Inferior parietal cortex (tissue), 1 donor: ENCODE measurements at regions not wholly inside any gene's neighbourhood (a gene's known extent, or its start where the extent isn't known, plus 50 kb on each side); places are given as distances from the start of the nearest gene placed in this dataset.

ENCODE experiments used
- DNase-seq: peaks from one replicate; pipeline ENCODE4 v3.0.0-alpha.2; 2016; ENCODE audit errors: extremely low spot score

DNA sequence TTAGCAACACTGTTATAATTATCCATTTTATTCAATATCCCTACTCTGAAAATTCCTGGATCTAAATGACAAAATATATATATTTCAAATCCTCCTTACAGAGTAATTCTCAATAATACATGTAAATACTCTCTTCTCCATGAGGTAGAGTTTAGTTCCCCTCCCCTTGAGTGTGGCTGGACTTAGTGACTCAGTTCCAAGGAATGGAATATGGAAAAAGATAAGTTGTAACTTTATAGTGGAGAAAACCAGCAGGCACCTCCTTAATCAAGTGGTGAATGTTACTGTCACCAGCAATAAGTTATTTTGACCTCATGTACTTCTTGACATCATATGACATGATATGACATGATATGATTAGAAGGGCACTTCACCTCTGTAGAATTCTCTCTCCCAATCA lies 302.0 kb downstream of the RAB28 start:
- DNase-seq: no peak

DNA sequence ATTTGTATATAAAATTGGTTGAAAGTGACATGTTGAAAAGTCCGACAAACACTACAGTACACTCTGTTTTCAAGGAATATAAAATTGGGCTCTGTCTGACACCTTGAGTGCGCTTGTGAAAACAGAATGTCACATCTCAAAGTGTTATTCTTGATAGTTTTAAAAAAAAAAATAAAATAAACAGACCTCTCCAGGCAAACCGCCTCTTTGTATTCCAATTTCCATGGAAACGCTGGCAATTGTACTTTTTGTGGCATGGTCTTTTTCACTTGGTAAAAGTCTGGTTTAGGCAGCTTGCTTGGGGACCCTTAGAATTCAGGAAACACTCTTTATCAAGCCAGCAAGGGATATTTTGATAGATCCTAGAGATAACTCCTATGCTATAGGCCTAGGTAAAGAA lies 302.5 kb downstream of the RAB28 start:
- no peak for DNase-seq

DNA sequence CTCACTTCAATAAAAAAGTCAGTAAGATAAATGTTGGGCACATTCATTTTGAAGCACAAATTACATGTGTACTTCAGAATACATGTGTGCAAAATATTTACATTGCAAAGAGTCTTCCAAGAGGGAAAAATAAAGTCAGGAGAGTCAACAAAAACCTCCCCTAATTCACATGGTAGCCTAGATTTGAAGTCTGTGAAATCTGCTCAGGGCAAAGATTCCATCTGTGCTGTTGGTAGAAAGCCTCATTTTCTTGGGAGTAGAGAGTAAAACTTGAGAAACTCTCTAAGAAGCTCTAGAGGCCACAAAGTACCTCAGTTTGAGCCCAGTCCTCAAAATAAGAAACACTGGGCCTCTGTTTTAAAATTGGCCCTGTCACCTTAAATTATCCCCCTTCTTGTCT lies 303.4 kb downstream of the RAB28 start:
- DNase-seq: no peak

DNA sequence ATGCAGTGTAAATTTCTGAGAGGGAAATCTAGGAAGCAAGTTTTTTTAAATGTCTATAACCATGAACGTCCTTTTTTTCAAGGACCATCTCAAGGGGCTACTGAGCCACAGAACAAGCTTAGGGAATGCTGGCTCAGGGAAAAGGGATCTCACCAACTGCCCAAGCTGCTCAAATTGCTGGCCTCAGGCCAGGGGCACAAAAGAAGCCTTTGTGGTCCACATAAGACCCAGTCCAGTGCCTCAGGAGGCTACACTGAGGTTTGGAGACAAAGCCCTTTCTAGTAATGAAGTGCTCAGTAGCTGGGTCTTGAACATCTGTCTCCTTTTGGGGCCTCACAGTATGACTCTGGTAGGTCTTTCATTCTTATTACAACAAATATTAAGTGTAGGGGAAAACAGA lies 305.5 kb downstream of the RAB28 start:
- no peak for DNase-seq

DNA sequence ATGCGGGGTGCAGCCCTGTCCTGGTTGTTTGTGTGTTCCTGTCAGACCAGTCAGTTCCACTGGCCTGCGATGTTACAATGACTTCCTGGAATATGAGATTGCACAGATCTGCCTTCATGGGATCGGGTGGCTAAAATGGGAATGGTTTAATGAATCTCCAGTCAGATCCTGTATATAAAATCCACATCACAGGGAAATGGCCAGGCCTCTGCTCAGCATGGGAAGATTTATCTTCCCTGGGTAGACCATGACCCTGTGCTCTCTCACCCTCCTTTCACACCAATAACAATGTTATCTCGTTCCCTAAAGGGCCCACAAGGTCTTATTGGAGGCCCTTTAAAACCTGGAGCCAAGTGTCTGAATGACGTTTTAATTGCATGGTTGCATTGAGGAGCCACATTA lies 307.4 kb downstream of the RAB28 start:
- DNase-seq: no peak

DNA sequence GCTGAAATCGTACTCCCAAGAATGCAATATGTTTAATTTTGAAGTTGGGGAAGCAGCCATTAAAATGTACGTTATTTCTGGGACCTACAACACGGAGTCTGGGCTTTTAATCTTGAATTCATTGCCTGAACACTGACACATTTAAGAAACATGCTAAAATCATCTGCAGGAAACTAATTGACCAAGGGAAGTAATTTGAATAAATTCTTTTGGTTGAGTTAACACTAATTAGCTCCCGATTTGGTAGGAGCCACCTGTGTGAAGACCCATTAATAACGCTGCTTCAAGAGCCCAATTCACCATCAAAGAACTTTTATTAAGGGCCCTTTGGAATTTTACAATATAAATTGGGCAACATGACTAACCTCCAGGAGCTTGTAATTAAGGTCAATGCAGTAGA lies 309.2 kb downstream of the RAB28 start:
- DNase-seq: no peak

DNA sequence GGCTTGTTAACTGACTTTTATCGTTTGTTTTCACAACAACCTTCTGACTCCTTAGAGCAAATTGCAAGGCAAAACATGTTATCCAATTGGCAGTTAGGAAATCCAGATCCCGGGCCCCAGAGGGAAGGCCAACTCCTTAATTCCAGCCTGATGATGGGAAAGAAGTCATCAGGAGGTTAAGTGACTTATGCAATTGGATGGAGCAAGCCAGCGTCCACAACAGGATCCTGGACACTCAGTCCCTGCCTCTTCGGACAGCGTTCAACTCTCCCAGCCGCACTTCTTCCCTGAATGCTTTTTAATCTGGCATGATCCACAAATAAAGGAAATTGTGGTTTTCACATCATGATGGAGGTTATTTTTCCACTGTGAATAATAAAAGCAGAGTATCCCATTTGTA lies 310.1 kb downstream of the RAB28 start:
- no peak for DNase-seq

DNA sequence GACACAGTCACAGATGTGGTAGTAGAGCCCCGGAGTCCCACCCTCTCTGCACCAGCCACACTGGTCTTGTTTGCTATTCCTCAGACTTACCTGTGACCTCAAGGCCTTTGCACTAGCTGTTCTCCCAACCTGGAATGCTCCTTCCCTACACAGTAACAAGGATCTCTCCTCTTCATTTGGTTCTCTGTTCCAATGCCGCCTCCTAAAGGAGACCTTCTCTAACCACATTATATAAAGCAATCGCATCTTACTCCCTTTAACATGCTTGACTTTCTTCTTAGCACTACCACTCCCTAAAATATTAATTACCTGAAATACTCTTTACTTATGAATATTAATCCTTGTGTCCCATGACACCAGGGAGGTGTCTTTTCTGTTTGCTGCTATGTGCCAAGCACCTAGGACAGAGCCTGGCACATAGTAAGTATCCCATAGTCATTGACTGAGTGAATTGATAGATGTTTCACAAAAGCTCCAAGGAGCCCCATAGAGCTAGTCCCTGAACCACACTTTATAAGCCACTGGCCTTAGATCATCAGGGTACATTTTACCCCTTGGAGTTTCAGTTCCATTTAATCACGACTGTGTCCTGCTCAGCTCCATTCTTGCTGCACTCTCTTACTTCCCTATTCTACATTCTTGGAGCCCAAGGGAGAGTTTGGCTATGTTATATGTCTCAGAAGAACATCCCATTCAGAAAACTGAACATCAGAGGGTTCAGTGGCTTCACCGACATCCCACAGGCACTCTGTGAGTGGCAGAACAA lies 312.7 kb downstream of the RAB28 start:
- DNase-seq: no peak

DNA sequence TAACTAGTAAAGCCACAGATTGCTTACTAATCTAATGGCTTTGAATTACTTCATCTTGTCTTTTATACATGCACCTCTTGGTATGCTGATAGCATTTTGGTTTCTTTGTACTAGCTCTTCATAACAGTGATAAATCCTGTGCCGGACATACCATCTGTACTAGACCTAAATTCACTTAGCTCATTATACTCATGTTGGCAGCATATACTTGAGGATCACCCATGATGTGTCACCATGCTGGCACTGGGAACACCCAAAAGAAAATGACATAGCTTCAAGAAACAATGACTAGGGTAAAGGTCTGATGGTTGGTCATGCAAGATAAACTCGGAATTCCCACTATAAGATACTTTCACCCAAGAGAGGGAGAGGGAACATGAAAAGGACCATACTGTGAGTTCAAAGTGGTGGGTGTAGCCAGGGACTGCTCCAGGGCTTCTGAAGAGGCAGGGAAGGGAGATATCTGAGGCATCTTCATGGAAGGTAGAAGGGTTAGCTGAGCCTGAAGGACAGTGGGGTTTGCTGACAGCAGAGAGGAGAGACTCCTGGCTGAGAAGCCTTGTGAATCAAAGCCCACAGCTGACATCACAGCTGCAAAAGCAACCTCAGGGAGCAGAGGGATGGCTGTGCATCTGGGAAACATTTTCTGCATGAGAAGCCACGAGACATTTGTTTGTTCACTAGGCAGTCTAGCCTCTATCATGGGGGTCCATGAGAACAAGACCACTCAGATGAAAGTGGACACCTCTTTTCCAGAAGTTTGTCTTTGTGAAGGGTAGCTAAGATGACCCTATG lies 314.2 kb downstream of the RAB28 start:
- no peak for DNase-seq

DNA sequence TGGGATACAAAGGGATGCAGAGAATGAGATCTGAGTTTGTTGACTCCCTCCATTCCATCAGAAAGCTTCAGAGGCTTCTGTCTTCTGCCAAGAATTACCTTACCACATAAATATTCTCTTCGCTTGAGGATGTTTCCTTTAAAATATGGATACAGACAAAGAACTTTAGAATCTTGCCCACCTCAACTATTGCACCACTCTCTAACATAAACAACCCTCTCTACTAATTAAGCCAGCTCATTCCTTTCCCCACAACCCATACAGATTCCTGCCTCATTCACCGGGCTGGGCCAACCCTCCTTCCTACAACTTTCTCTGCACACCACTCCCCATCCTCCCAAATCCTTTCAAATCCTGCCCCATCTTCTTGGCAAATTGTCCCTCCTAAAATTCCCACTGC lies 315.8 kb downstream of the RAB28 start:
- DNase-seq: no peak

DNA sequence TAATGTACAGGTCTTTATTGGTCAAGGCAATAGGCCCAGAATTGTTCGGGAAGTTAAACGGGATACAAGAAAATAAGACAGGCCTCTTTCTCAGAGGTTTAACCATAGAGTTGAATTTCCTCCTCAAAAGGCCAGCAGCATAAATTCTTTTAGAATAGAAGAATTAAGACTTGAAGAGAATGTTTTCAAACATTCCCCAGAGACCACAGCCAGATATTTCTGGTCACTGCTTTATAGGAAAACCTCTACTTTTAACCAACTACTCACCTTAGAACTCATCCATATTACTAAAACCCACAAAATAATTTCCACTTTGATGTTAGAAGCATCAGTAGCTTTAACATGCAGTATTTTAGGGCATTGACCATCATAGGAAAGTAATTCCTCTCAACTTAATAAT lies 317.9 kb downstream of the RAB28 start:
- DNase-seq: no peak

DNA sequence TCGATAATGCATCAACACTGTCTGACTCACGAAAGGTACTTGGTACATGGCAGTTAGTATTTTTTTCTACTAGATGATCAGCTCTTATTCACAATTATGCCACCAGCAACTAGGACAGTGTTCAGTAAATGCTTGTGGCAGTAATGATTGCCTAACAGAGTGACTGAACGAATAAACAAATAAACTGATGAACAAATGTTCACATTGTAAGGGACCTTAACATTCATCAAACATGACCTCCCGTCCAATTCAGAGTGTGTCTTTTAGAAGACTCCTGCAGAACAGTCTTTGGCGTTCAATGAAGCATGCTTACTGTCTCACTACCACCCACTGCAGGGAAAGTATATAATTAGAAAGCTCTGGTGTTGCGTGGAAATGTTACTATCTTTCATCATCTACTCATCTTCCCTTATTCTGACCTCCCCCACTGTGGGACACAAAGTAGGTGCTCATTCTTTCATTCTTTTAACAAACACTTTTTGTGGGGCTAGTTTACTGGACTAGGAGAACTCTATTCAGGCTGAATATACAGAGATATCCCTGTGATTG lies 319.3 kb downstream of the RAB28 start:
- DNase-seq: no peak

DNA sequence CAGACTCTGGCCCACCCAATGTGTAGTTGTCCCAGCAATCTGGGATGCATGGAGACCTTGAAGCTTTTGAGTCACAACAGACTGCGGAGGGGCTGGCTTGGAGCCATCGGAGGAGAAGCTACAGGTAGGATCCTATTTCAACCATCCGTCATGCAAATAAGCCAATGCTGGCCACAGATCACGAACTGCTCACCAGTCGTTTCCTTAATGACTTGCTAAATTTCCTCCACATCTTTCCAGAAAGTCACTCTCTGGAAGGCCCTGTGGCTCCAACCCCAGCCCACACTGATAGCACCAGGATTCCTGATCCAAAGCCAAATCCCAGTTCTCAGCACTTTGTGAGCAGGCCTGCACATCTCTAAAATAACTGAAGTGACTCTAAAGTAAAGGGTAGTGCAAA lies 321.3 kb downstream of the RAB28 start:
- no peak for DNase-seq

DNA sequence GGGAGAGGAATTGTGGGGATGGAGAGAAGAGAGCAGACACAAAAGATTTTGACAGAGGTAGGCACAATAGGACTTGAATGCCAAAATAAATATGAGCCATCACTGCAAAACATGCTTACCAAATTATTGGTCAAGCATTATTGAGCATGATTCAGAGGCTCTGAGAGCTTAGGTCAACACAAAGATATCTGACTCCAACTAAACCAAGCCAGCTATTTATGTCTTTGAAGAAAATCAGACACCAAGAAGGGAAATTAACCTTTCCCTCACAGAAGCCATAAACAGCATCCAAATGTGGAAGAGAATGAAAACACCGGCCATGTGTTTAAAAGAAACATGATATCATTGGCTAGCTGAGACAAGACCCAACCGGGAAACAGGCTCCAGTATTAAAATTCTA lies 323.2 kb downstream of the RAB28 start:
- DNase-seq: no peak

DNA sequence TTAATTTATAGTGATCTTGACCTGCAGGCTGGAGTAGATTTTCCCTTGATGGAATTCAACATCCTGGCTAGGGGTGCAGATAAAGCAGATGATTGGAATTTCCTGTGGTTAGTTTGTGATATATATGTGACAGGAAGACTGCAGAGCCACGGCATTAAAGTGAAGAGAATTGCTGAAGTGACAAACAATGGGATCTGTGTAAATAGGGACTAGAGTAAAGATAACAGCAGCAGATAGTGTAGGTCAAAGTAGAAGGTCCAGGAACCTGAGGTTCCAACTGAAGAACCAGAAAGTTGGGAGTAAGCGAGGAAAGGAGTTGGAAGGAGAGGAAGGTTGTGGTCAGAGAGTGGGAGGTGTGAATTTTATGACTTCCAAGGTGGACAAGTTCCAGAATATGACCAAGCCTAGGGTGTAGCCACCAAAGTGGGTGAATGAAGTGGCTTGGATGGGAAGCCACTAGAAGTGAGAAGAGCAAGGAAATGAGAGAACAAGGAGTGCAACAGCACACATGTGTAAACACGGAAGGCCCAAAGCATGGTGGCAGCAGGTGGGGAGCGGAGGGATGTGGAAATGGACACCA lies 325.0 kb downstream of the RAB28 start:
- no peak for DNase-seq

DNA sequence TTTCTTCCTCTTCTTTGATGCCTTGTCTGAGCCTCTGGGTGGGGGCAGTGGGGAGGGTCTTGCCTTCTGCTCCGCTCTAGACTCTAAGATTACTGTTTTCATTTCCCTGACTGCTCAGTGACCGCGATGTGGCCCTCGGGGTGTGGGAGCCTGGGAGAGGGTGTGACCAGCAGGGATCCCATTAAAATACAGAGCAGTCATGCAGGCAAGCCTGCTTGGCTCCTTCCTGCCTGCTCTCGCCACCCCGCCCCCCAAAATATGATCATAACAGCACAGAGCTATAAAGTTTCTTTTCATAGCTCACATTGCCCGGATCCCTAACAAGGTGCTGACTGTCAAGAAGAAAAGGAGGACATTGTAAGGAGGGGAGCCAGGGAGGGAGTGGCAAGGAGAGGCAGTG lies 332.9 kb downstream of the RAB28 start:
- no peak for DNase-seq

DNA sequence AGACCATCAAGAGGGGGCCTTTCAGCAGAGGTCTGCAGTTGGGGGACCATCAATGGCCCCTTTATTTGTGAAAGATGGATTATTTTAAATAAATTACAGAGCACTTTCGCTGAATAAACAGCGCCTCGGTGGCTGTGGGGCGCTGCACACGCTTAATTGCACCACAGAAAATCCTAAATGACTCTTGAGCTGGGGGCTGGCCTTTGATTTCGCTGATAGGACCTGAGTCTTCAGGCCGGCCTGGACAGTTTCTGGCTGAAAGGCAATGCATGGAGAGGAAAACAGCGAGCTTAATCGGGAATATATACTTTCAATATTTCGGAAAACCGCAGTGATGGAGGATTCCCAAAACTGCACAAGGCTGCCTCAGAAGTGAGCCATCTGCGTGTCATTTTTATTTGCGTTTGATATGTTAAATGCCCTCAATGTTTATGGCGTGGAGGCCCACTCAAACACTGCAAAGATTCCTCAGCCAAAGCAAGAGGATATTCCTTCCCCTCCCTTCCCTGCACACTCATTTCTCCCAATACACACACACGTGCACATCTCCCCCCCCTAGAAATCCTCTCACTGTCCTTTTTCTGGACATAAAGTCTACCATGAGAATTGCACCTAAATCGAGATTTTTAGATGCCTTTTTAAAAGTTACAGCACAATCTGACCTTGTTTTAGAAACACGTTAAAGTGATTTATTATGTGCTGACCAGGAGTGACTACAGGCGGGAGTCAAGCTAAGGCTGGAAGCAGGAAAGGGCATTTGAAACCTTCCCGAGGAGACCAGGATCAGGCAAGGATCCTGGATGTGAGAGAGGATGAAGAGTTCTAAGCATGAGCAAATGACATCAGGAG lies 340.7 kb downstream of the RAB28 start:
- DNase-seq: no peak

DNA sequence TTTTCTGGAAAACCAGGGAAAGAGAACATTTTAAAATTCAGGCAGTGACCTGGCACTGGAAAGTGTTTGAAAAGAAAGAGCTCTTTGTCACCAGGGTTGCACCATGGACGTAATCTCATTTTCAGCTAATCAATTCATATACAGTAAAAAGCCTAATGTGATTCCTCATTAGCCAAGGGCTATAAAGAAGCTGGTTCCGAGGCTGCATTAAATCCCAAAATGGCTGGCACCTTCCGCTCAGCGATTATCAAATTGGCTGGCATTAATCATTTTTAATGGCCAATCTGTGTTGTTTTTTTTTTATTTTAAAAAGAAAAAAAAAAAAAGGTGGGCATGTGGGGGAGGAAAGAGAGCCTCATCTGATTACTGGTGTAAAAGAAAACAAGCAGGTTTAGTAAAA lies 341.4 kb downstream of the RAB28 start:
- DNase-seq: no peak

DNA sequence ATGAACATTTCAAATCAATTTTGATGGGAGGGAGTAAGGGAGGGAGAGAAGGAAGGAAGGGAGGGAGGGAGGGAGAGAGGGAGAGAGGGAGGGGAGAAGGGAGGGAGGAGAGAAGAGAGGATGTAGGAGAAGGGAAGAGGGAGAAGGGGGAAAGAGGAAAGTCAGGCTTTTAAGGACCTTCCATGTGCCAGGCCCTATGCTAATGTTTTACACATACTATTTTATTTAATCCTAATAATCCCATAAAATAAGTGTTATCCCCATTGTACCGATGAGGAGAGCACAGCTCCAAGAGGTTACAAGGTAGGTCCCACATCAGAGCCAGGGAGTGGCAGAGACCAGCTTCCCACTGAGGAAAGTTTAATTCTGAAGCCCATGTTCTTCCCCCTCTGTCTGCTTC lies 341.9 kb downstream of the RAB28 start:
- no peak for DNase-seq

DNA sequence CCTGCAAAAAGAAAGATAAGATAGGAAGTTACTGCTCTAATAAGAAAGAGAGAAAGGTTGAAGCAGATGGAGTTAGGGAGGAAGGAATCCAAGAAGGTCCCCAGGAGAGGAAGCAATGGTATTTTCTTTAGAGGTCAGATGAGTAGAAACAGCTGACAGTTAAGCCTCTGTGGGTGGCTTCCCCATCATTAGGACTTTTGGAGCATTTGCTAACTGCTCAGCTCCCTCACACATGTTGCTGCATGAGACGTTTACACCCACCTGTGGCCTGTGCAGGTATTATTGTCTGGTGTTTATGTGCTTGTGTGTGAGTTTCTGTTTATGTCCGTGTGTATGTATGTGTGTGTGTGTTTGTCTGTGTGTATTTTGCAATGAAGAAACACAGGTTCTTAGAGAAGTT lies 346.8 kb downstream of the RAB28 start:
- no peak for DNase-seq

DNA sequence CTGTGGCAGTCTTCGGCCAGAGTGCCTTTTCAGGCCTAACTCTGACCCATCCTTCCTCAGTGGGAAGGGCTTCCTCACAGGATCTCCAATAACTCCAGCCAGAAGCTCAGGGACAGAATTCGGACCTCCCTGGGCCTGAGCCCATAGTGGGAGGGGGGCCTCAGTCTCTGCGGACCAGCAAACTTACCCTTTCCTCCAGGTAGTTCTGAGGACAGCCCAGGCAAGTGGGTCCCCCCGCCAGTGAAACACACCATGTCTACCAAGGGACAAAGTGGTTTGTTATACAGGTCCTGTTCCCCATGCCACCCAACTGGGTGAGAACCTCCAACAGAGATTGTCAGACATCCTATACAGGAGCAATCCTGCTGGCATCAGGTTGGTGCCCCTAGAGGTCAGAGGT lies 350.4 kb downstream of the RAB28 start:
- no peak for DNase-seq

DNA sequence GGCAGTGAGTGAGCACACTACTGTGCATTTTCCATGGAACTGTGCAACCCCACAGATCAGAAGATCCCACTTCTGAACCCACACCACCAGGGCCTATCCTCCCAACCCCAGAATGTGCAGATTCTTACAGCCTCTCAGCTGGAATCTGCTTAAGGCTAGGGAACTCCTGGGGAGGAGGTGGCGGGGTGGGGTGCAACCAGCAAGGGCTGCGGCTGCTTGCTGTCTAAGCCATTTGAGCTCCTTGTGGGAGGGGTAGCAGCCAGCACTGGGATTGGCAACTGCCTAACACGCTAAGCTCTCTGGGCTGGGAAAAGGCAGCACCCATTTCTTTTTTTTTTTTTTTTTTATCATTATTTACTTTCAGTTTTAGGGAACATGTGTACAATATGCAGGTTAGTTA lies 353.3 kb downstream of the RAB28 start:
- DNase-seq: no peak
